CD4-positive, alpha-beta T cell (primary cell): ENCODE measurements at regions not wholly inside any gene's neighbourhood (a gene's known extent, or its start where the extent isn't known, plus 50 kb on each side); places are given as distances from the start of the nearest gene placed in this dataset.

ENCODE experiments used
- ATAC-seq: fragments of 200-7000 bp; cut with Tn5 transposase; one replicate; pipeline ENCODE4 v1.10.0; 2022; ENCODE audit warnings: mild to moderate bottlenecking; ENCODE audit not compliant: poor library complexity
- CTCF ChIA-PET: fragments of 350-600 bp; sonication (Branson Sonifier 250); formaldehyde crosslinking; loops from one replicate; lab custom pipeline; 2021; ENCODE audit warnings: antibody characterized with exemption, inconsistent platforms; lab: Charles Lee
- POLR2A ChIA-PET: fragments of 350-600 bp; sonication (Branson Sonifier 250); formaldehyde crosslinking; loops from one replicate; lab custom pipeline; 2021; ENCODE audit warnings: antibody characterized with exemption, inconsistent platforms; lab: Charles Lee
- DNase-seq, 14 experiments: peaks; one replicate each; pipeline ENCODE4 v3.0.0-alpha.2; 2013 to 2020; ENCODE audit warnings: mixed read lengths in 2 of 14
- H3K27ac ChIP-seq, 2 donors: one replicate each; pipeline versions ENCODE4 v1.5.1 to v1.7.0; 2013; ENCODE audit warnings: low read length in 2 of 2, low read depth in 1 of 2, mild to moderate bottlenecking in 1 of 2
- H3K27me3 ChIP-seq, 2 experiments: 1 replicate in 1 of 2; 2 replicates in 1 of 2; pipeline versions ENCODE4 v1.6.1 to v1.7.0; 2013; ENCODE audit warnings: low read length in 2 of 2, control low read depth in 1 of 2, mild to moderate bottlenecking in 1 of 2, moderate library complexity in 1 of 2; ENCODE audit not compliant: insufficient read depth in 2 of 2, control insufficient read depth in 1 of 2
- H3K36me3 ChIP-seq: one replicate; pipeline ENCODE4 v1.6.1; 2013; ENCODE audit warnings: low read length, control low read depth; ENCODE audit not compliant: insufficient read depth
- H3K4me1 ChIP-seq: one replicate; pipeline ENCODE4 v1.6.1; 2013; ENCODE audit warnings: low read length, control low read depth; ENCODE audit not compliant: insufficient read depth
- H3K4me3 ChIP-seq: one replicate; pipeline ENCODE4 v1.5.1; 2013; ENCODE audit warnings: mild to moderate bottlenecking, low read length, moderate library complexity
- H3K9me3 ChIP-seq, 2 experiments: 1 replicate in 1 of 2; 2 replicates in 1 of 2; pipeline versions ENCODE4 v1.6.1 to v1.7.0; 2013; ENCODE audit warnings: low read length in 2 of 2, mild to moderate bottlenecking in 2 of 2, control low read depth in 1 of 2, moderate library complexity in 1 of 2; ENCODE audit not compliant: control insufficient read depth in 1 of 2, insufficient read depth in 1 of 2
- H3K27ac Mint-ChIP-seq: one replicate; pipeline ENCODE4 v1.8.0; 2020; ENCODE audit warnings: mixed read lengths
- H3K27me3 Mint-ChIP-seq: one replicate; pipeline ENCODE4 v1.8.0; 2021; ENCODE audit warnings: mixed read lengths
- H3K36me3 Mint-ChIP-seq: one replicate; pipeline ENCODE4 v1.8.0; 2021; ENCODE audit warnings: low read depth, mixed read lengths
- H3K4me1 Mint-ChIP-seq: one replicate; pipeline ENCODE4 v1.8.0; 2021; ENCODE audit warnings: low read depth, mixed read lengths
- H3K4me3 Mint-ChIP-seq: one replicate; pipeline ENCODE4 v1.8.0; 2020; ENCODE audit warnings: mild to moderate bottlenecking, mixed read lengths
- H3K9me3 Mint-ChIP-seq: one replicate; pipeline ENCODE4 v1.8.0; 2020; ENCODE audit warnings: mixed read lengths
- intact Hi-C, 2 experiments: fragments of 100-400 bp; cut with DNase I in 1 of 2; cut with micrococcal nuclease in 1 of 2; formaldehyde crosslinking; loops; one replicate each; pipeline versions ENCODE4 v1.15.1 to v1.9.0; 2023 to 2025; cut with DNase I, micrococcal nuclease
- TF ChIP-seq, protein P1 (sequence below): fragments of 200-600 bp; IDR thresholded peaks from one replicate; pipeline ENCODE4 v1.8.0; 2022; ENCODE audit warnings: antibody characterized with exemption, mild to moderate bottlenecking

DNA sequence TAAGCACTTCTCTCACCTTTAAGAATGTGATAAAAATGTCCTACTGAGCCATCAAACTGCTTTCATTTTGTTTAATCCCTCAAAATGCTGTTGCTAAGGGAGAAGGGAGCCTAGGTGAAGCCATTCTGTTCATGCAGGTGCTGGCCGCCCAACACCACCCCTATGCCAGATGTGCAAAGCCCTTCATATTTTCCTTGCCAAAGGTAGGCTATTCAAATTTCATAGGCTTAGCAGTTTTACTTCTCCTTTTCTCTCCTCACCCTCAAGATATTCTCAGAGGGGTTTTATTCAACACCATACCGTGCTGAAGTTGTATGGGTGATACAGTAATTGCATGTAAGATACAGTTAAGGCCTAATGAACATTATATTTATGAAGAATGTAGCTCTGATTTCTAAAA, 461.7 kb downstream of the GXYLT1 start:
- TF ChIP-seq, protein P1, sequence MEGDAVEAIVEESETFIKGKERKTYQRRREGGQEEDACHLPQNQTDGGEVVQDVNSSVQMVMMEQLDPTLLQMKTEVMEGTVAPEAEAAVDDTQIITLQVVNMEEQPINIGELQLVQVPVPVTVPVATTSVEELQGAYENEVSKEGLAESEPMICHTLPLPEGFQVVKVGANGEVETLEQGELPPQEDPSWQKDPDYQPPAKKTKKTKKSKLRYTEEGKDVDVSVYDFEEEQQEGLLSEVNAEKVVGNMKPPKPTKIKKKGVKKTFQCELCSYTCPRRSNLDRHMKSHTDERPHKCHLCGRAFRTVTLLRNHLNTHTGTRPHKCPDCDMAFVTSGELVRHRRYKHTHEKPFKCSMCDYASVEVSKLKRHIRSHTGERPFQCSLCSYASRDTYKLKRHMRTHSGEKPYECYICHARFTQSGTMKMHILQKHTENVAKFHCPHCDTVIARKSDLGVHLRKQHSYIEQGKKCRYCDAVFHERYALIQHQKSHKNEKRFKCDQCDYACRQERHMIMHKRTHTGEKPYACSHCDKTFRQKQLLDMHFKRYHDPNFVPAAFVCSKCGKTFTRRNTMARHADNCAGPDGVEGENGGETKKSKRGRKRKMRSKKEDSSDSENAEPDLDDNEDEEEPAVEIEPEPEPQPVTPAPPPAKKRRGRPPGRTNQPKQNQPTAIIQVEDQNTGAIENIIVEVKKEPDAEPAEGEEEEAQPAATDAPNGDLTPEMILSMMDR: no peak
- H3K36me3 Mint-ChIP-seq: no peaks in the 10 kb centered on the region
- no peaks in the 10 kb centered on the region for H3K4me1 Mint-ChIP-seq
- DNase-seq (no peak), ATAC-seq (no peak)
- CTCF ChIA-PET: no interaction called here
- Histone ChIP-seq H3K27me3 (no peaks in the 10 kb centered on the region), H3K4me3 (no peak overlapping the region), H3K4me1 (no peaks in the 10 kb centered on the region), H3K36me3 (no peaks in the 10 kb centered on the region), H3K9me3 (no peaks in the 10 kb centered on the region), H3K27ac (no peak overlapping the region)
- H3K27me3 Mint-ChIP-seq: no peaks in the 10 kb centered on the region
- H3K27ac Mint-ChIP-seq: no peak overlapping the region
- POLR2A ChIA-PET: interaction anchor here (0.6 kb wide), 1 partner anchor 107 kb away, joined by 3 read pairs; no protein-coding TSS in a partner anchor
- intact Hi-C loops: no loop called here
- H3K4me3 Mint-ChIP-seq: no peak overlapping the region
- peaks cover 4% of the 10 kb centered on the region for H3K9me3 Mint-ChIP-seq

DNA sequence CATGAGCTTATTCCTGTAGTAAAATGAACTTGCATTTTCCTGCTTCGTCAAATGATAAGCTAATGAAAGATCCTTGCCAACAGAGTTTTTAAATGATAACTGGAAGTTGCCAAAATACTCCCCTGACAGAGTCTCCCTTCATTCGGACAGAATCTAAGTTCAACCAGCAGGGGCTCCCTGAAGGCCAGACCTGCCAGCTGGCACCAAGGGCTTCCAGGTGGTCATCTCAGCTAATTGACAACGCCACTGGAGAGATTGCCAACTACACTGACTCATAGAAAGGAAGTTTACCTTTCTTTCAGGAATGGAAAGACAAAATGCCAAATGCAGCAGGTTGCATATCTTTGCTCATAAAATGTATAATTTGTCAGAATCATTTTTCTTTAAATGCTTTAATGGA, 462.8 kb downstream of the GXYLT1 start:
- no peak overlapping the region for H3K27ac ChIP-seq
- Mint-ChIP-seq H3K36me3 (no peaks in the 10 kb centered on the region), H3K4me3 (no peak overlapping the region), H3K27ac (no peak overlapping the region), H3K27me3 (no peaks in the 10 kb centered on the region), H3K9me3 (peaks cover 4% of the 10 kb centered on the region), H3K4me1 (no peaks in the 10 kb centered on the region)
- TF ChIP-seq, protein P1: no peak
- DNase-seq: no peak
- ChIA-PET POLR2A (no interaction called here), CTCF (no interaction called here)
- ATAC-seq: no peak
- no peaks in the 10 kb centered on the region for H3K9me3 ChIP-seq
- no peaks in the 10 kb centered on the region for H3K27me3 ChIP-seq
- intact Hi-C loops: no loop called here
- no peak overlapping the region for H3K4me3 ChIP-seq
- no peaks in the 10 kb centered on the region for H3K36me3 ChIP-seq
- no peaks in the 10 kb centered on the region for H3K4me1 ChIP-seq

DNA sequence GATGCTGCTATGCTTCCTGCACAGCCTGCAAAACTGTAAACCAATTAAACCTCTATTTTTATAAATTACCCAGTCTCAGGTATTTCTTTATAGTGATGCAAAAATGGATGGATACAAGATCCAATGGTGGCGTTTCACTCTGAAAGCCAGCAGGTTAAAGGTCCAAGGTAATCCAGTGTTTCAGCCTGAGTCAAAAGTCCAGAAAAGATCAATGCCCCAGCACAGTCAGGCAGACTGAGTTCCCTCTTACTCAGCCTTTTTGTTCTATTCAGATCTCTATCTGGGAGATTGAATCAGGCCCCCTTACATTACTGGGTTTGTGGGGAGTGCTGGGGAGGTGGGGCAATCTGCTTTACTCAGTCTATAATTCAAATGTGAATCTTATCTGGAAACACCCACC, 464.5 kb downstream of the GXYLT1 start:
- H3K4me1 ChIP-seq: no peaks in the 10 kb centered on the region
- H3K36me3 Mint-ChIP-seq: no peaks in the 10 kb centered on the region
- peaks cover 4% of the 10 kb centered on the region for H3K9me3 Mint-ChIP-seq

More for the DNA sequence above, 464.5 kb downstream of the GXYLT1 start:
- Mint-ChIP-seq H3K4me1 (no peaks in the 10 kb centered on the region), H3K27me3 (no peaks in the 10 kb centered on the region), H3K27ac (no peak overlapping the region), H3K4me3 (no peak overlapping the region)
- TF ChIP-seq, protein P1: no peak
- H3K27me3 ChIP-seq: no peaks in the 10 kb centered on the region
- ChIA-PET POLR2A (no interaction called here), CTCF (no interaction called here)
- DNase-seq (no peak), ATAC-seq (no peak)
- no peak overlapping the region for H3K27ac ChIP-seq
- H3K4me3 ChIP-seq: no peak overlapping the region
- H3K36me3 ChIP-seq: no peaks in the 10 kb centered on the region
- no peaks in the 10 kb centered on the region for H3K9me3 ChIP-seq
- intact Hi-C loops: no loop called here
